HG03558 (cell line): ENCODE measurements at regions not wholly inside any gene's neighbourhood (a gene's known extent, or its start where the extent isn't known, plus 50 kb on each side); places are given as distances from the start of the nearest gene placed in this dataset.

ENCODE experiments used
- ATAC-seq: cut with Tn5 transposase; IDR thresholded peaks from one replicate; pipeline ENCODE4 v1.9.1; 2021; ENCODE audit warnings: moderate number of reproducible peaks; ENCODE audit not compliant: unreplicated experiment; ENCODE audit errors: extremely low read depth

DNA sequence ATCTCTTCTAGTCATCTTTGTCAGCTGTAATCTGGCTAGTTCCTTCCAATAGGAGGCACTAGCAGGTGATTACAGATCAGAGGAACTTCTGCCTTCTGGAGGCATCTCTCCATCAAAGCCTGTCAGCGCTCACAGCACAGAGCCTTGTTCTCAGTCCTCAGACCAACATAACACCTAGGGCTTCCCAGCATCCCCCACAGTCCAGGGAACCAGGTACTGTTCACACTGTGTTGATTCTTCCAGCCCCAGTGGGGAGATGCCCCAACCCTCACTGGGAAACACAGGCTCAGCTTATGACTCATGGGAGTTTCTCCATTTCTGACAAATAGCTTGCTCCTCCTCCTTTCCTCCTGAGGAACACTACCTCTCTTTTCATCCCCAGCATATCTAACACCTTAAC lies 601.7 kb downstream of the CBLN2 start:
- no peak for ATAC-seq

GRCh38 chr18:71939483-71939882 lies 604.7 kb downstream of the CBLN2 start:
- no peak for ATAC-seq

GRCh38 chr18:71936744-71937143 lies 607.4 kb downstream of the CBLN2 start:
- ATAC-seq = no peak

DNA sequence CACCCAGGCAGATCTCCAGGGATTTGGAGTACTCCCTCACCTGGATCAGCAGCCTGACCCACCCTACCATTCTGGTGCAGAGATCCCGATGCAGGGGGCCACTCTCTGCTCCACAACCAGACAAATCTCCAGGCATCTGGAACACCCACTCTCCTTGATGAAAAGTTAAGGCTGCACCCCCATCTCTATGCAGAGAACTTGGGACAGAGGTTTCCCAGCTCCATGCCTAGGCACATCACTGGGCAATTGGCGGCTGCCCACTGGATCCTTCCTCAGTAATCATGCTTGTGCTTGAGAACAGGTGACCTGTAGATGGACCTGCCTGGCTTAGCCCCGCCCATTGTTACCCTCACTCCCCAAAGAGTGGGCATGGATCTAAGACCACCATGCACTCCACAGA lies 624.9 kb downstream of the CBLN2 start:
- no peak for ATAC-seq

DNA sequence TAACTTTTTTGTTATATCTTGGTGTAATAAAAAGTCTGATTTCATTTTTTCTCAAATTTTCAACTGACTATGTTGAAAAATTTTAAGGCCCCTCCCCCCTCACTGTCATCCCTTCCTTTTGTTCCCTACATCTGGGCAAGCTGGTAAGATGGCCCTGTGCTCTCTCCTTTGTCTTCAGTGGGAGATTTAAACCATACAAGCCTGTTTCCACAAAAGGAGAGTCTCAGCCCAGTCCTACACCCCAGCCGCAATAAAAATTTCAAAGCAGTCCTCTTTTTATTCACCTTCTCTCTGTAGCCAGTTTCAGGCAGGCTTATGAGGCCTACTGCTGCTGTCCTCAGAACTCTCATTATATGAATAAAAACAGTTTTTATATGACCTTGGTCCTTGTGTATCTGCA lies 630.5 kb downstream of the CBLN2 start:
- ATAC-seq = no peak

- no peak for ATAC-seq
Observed at GRCh38 chr18:71902482-71902881, 641.7 kb downstream of the CBLN2 start.

DNA sequence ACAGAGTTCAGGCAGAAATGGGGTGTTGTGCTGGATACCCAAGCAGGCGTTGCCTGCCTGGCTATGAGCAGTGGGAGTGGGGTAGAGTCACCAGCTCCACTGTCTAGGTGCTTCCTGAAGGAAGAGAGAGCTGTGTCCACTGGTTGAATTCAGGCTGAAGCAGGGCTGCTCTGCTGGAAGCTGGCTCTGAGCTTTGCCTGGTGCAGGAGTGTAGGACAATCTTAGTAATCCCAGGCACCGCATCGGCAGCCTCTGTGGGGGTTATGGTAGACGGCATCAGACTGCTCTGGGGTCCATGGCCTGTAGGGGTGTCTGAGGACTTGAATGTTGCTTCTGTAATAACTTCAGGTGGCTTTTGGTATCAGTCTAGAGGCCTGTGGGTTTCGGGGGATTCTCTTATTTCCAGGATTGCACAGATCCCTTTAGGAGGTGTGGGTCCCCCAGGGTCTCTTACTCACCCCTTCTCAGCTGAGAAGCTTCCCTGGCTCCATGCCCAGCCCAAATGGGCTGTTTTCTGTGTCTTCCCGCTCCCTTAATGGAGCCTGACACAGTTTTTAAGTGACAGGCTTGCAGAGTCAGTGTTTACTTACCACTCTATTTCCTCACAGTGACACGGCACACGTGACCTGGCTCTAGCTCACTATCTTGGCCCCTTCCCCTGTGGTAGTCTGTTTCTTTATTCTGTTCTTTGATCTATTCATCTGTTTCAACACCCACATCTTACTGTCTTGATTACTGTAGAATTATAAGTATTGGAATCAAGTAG lies 644.3 kb downstream of the CBLN2 start:
- no peak for ATAC-seq

DNA sequence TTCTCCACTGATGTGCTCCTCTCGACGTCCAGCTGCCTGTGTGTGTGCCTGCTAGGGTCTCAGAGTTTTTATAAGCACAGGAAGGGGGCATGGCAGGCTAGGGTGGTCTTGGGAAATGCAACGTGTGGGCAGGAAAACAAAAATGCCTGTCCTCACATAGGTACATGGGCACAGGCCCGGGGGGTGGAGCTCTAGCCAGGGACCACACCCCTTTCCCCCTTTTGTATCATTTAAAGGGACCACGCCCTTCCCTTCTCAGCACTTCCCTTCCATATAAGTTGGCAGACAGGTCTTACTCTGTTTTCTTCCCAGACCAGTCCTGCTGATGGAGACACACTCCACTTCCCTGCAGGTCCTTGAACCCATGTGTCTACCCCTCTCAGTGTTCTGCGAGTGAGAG lies 645.0 kb downstream of the CBLN2 start:
- no peak for ATAC-seq

- no peak for ATAC-seq
Observed at GRCh38 chr18:71887509-71887908, 656.6 kb downstream of the CBLN2 start.

- no peak for ATAC-seq
Observed at GRCh38 chr18:71878226-71878625, 665.9 kb downstream of the CBLN2 start.

GRCh38 chr18:71873695-71874094 lies 670.4 kb downstream of the CBLN2 start:
- no peak for ATAC-seq

DNA sequence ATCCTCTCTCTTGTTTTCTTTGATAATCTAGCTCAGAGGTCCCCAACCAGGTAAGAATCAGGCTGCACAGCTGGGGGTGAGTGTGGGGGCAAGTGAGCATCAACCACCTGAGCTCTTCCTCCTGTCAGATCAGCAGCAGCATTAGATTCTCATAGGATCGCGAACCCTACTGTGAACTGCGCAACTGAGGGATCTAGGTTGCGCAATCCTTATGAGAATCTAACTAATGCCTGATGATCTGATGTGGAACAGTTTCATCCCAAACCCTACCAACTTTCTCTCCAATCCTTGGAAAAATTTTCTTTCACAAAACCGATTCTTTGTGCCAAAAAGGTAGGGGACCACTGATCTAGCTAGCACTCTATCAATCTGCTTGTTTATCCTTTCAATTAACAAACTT lies 678.3 kb downstream of the CBLN2 start:
- ATAC-seq = no peak

DNA sequence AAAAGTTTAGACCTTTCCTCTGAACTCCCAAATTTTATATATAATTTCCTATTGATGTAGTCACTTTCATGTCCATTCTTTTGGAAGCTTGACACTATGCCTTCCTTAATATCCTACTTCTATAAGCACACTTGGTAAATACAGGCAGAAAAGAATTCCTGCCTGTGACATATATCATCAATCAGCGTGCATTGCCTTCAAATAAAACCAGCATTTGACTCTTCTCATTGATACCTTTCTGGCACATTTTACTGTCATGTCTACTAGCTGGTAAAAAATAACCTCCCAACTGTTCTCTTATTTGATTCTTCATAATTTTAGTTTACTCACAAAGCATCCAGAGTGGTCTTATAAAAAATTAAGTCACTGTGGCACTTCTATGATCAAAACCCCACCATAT lies 693.5 kb downstream of the CBLN2 start:
- ATAC-seq = no peak

GRCh38 chr18:71849407-71849806 lies 694.7 kb downstream of the CBLN2 start:
- ATAC-seq = no peak

- ATAC-seq = no peak
Observed at GRCh38 chr18:71846716-71847115, 697.4 kb downstream of the CBLN2 start.

- no peak for ATAC-seq
Observed at GRCh38 chr18:71844814-71845213, 699.3 kb downstream of the CBLN2 start.

GRCh38 chr18:71842666-71843065 lies 701.5 kb downstream of the CBLN2 start:
- ATAC-seq = no peak

GRCh38 chr18:71837547-71837946 lies 706.6 kb downstream of the CBLN2 start:
- no peak for ATAC-seq

DNA sequence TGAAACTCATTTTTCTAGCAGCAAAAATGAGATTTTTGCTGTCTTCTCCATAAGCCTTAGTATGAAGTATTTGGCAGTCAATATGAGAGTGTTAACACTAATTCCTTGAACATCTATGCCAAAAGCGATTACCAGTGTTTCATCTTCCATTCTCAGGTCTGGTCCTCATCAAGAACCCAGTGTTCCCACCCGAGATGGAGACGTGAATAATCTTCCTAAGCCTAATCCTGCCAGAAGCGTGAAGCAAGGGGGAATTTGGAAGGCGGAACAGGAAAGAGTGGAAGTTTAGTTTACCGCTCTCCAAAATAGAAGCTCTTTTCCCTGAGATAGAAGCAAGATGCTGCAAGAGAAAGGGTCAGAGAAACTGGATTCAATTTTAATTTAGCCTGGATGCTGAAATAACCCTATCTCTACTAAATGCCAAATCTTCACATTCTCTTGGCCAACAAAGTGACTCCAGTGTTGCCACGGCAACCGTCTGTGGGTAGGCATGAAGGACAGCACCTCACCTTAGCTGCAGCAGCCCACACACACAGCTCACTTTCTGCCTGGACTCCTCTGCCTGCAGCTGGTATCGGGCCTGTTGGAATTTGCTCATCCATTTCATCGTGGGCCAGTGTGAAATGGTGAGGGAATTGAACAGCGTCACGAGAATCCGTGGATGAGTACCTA lies 711.1 kb downstream of the CBLN2 start:
- ATAC-seq = no peak

GRCh38 chr18:71831039-71831438 lies 713.1 kb downstream of the CBLN2 start:
- no peak for ATAC-seq

DNA sequence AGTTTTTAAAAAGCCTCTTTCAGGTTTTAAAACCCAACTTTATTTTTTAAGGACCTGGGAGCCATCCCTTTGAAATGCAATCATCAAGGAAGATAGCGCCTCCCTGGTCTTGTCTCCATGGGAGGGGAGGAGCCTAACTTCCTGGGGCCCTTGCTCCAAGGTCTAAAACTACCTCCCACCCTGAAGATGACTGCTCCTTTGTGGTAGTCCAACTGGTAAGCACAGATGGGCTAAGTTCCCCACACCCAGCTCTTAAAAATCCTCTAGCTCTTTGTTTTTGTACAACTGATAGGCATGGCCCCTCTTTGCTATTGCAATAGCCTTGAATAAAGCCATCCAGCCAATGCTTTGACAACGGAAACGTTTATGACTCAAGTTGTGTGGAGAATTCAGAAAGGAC lies 716.8 kb downstream of the CBLN2 start:
- ATAC-seq = no peak

- no peak for ATAC-seq
Observed at GRCh38 chr18:71815305-71815704, 728.8 kb downstream of the CBLN2 start.
